GM21576 (cell line): ENCODE measurements at regions not wholly inside any gene's neighbourhood (a gene's known extent, or its start where the extent isn't known, plus 50 kb on each side); places are given as distances from the start of the nearest gene placed in this dataset.

Experiments used
- ATAC-seq: cut with Tn5 transposase; IDR thresholded peaks from one replicate; pipeline ENCODE4 v1.9.1; 2021; ENCODE audit warnings: mild to moderate bottlenecking, moderate library complexity; ENCODE audit not compliant: unreplicated experiment

DNA sequence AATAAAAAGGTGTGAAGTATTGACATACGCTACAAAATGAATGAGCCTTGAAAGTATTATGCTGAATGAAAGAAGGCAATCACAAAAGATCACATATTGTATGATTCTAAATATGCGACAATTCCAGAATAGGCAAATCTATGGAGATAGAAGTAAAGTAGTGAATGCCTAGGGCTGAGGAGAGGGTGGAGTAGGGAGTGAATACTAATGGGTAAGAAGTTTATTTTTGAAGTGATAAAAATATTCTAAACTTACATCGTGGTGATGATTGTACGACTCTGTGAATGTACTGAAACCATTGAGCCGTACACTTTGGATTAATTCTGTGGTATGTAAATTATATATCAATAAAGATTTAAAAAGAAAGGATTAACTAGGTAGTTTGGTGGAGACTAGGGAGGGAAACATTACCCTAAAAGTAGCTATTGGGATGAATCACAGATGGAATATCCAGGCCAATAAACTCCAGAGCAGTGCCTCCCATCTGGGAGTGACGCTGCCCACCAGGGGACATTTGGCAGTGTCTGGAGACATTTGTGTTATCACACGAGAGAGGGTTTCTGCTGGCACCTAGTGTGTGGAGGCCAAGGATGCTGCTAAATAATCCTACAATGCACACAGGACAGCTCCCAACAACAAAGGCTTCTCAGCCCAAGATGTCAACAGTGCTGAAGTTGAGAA, 214.2 kb upstream of the PCSK2 start:
- ATAC-seq: no peak

- no peak for ATAC-seq
These were observed 212.6 kb upstream of the PCSK2 start for GRCh38 chr20:17014217-17014616.

DNA sequence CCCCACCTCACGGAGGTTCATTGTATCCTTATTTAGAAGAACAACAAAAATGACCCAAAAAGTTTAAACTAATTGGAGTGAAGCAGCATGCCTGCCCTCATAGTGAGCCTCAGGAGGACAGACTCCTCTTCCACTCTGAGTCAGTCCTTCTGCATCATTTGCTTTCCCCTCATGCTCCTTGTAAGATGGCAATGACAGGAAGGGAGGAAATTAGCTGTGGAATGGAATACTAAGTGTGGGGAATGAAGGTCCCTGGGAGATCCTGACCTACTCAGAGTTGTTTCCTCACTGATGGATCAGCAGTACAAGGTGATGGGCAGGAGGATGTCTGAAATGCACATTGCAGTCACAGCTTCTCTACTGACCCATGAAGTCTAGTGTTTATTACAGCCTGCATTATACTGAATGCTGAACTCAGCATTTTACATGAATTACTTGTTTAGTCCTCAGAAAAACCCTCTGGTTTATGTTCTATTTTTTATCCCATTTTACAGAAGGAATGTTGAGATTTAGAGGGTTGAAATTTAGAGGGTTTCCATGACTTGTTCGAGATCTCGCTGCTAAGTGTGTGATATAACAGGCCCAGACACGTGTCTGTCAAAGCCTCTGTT, 212.0 kb upstream of the PCSK2 start:
- no peak for ATAC-seq

DNA sequence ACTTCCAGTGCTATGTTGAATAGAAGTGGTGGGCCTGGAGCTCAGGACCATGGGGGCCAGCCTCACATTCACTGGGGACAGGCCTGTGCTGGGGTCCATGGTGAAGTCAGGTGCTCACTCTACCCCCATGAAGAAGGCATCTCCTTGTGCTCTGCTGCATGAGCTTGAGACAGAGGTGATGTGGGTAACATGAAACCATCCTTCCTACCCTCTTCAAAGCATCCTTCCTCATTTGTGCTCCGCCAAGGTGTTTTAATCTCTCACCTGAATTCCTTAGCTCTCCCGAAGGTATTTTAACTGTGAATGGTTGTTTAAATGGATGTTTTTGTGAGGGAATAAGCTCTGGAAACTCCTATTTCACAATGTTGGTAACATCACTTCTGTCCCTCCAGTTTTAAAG, 209.6 kb upstream of the PCSK2 start:
- no peak for ATAC-seq

GRCh38 chr20:17021481-17021880, 205.4 kb upstream of the PCSK2 start:
- no peak for ATAC-seq

- ATAC-seq: no peak
These were observed 203.8 kb upstream of the PCSK2 start for GRCh38 chr20:17023036-17023435.

DNA sequence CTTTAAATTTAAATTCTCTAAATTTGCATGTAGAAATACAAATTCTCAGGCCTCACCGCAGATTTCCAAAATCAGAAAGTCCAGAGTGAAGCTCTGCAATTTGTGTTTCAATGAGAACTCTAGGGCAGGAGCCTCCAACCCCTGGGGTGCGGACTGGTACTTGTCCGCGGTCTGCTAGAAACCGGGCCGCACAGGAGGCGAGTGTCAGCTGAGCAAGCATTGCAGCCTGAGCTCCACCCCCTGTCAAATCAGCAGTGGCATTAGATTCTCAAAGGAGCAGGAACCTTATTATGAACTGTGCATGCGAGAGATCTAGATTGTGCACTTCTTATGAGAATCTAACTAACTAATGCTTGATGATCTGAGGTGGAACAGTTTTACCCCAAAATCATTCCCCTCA, 203.0 kb upstream of the PCSK2 start:
- ATAC-seq: no peak

DNA sequence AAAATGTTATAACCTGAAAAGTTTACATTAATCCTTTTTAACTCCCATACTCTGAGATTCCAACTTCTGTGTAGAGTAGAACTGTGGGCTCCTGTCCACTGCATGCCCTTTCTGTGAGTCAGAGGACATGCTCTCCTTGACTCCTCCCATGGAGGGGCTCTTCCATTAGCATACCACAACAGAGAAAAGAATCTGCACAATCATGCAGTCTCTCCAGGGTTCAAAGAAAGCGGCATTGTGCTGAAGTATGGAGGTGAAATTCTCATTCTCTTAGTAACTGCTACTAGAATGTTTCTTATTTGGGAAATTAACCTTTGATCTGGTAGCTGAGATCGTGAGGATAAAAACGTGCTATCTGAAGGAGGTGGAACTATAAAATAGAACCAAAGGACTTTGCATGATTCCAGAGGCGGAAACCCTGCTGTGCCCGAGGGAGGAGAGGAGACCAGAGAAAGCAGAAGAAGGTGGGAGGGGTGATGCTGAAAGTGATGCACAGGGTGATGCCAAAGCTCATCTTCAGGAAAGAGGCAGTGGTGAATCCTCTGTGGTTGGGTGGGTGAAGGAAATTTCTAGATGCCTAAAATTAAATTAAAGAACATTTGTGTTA, 202.2 kb upstream of the PCSK2 start:
- no peak for ATAC-seq

- ATAC-seq: no peak
These were observed 200.5 kb upstream of the PCSK2 start for GRCh38 chr20:17026346-17026745.

DNA sequence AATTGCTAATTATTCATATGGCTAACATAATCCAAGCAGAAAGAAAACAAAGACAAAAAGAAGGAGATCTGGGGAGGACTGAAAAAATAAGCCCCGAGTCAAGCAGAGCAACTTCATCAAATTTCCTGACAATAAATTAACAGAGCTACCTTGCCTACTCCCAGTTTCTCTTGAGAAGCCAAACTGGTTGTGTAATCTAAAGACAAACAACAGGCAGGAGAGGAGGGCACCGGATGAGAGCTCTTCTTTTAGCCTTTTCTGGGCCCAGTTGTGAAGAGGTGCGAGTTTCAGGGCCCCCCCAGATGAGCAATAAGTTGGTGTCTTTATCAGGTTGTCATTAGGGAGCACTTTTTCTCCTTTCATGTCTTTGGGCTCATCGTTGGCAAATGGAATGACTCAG, 197.1 kb upstream of the PCSK2 start:
- ATAC-seq: no peak

DNA sequence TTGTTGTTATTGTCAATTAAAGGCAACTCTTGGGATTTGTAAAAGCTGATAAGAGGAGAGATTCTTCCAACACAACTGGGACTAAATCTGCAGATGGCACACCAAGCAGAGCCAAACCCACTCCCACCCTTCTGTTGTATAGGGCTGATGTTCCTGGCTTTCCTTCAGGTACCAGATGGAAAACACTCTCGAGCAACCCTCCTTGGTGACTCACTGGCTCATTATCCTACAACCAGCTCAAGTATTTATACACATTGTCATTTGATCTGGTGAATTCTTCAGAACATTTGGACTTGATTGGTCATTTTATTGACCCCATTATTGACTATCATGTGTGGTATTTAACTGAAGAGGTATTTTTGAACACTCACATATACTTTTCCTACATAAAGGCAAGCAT, 190.3 kb upstream of the PCSK2 start:
- ATAC-seq: no peak

DNA sequence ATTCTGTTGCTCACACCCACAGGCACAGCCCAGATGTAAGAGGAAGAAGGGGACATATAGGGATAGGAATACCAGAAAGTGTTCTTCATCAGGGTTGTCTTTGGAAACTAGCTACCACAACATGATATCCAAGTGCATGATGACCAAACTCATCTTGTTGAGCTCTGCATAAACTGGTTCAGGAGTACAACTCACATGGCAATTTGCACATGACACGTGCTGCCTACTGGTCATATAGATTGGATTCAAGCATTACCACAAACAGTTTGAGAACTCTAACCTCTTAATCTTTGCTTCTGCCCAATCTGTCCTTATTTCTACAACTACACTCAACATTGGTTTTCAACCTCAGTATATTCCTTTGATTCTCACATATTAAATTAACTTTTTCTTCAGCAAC, 184.7 kb upstream of the PCSK2 start:
- no peak for ATAC-seq

DNA sequence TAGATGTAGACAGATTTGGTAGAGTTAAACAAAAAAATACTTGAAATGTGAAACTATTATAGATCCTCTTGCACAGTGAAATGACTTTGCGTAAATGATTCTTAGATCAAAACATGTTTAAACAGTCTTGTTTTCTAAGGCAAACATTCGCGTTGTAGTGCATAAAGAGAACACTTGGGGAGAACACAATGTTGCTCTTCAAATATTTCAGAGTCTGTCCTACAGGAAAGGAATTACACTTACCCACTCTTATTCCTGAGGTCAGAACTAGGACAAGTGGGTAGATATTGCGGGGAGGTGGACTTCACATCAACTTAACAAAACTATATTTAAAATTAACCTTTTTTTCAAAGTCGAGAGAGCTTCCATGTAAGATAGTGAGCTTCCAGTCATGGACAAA, 183.5 kb upstream of the PCSK2 start:
- no peak for ATAC-seq

DNA sequence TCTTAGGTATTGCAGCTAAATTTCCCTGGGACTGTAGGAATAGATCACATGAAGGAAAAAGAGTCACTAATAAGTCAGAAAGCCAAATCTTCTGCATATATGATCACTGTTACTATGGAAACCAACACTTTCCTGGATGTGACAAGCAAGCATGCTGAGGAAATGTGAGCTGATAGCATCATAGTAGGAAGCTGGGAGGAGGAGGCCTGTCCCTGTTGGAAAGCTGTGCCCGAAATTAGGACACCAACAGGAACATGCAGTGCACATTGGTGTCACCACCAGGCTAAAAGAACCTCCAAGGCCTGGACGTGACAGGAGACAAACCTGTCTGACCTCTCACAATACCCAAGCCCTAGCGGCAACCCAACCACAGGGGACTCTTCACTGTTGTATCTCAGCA, 181.9 kb upstream of the PCSK2 start:
- ATAC-seq: no peak

DNA sequence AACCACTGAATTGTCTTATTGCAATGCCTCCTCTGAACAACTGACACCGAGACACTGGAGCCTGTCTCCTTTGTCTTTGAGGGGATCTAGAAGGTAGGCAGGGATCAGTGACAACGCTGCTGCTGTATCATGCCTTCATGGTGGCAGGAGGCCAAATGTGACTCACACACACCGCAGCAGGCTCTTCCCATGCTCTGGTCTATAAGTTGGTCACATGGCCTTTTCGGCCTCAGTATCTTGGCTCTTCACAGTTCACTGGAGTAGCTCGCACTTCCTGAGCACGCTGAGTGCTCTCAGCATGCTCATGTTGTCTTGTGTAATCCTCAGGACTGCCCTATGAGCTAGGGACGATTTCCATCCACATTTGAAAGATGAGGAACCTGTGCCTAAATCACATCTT, 167.4 kb upstream of the PCSK2 start:
- no peak for ATAC-seq

DNA sequence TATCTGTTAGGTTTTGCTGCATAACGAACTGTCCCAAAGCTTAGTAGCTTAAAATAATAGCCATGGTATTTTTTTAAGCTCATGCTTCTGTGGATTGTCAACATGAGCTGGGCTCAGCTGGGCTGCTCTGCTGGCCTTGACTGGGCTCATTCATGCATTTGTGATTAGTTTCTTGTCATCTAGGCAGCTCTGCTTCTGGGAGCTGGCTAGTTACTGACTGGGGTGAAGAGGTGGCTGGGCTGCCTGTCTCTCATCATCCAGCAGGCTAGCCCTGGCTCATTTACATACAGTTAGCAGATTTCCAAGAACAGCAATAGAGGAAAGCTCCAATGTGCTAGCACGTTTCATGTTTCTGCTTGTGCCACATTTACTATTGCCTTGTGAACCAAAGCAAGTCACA, 165.1 kb upstream of the PCSK2 start:
- no peak for ATAC-seq

GRCh38 chr20:17062712-17063111, 164.1 kb upstream of the PCSK2 start:
- no peak for ATAC-seq

DNA sequence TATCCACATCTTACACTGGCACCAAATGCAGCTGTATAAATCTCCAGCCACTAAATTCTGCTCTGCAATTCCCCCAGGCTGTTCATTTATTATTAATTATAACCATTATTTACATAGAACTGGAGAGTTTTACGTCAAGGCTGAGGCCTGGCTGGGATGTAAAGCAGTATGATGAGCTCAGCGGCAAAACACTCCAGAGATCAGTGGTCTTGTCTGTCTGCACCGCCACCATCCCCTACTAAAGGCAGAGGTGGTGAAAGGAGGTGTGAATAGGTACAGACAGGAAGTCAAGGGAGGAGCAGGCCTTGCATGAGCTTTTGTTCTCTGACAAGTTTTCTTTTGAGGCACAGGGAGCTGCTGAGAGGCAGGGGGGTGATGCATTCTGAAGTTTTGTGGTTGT, 159.9 kb upstream of the PCSK2 start:
- no peak for ATAC-seq

GRCh38 chr20:17068084-17068711, 158.6 kb upstream of the PCSK2 start:
- ATAC-seq: no peak

DNA sequence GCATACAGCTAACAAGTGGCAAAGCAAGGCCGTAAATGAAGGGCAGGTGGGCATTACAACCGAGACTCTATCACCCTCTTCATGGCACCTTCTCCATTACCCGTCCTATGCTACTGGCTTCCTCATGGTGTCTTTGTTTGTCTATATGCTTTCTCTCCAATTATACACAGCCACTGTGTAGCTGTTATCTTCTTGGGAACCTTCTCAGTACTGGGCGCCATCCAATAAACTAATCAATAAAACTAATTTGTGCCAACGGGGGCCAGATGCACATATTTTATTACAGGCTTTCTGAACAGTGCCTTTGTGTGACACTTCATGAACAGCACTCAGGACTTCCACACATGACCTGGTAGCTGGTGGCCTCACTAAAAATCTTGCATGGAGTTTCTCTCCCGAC, 149.8 kb upstream of the PCSK2 start:
- ATAC-seq: no peak

- no peak for ATAC-seq
These were observed 143.1 kb upstream of the PCSK2 start for GRCh38 chr20:17083738-17084137.

GRCh38 chr20:17084909-17085308, 141.9 kb upstream of the PCSK2 start:
- ATAC-seq: no peak
